GM23248 (cell line): ENCODE measurements at regions not wholly inside any gene's neighbourhood (a gene's known extent, or its start where the extent isn't known, plus 50 kb on each side); places are given as distances from the start of the nearest gene placed in this dataset.
"Not testable (repeated sequence)": the region's sequence is repeated elsewhere in the genome, so short reads cannot be mapped to it uniquely, and the experiment has no call there.

Experiments used
- EZH2 ChIP-seq: fragments of 200-600 bp; sonication (generic); IDR thresholded peaks from 2 replicates; pipeline ENCODE4 v1.6.1; 2018; ENCODE audit warnings: antibody characterized with exemption, mild to moderate bottlenecking; ENCODE audit not compliant: insufficient read depth, poor library complexity, severe bottlenecking
- EZH2phosphoT487 ChIP-seq: fragments of 200-600 bp; sonication (generic); IDR thresholded peaks from 2 replicates; pipeline ENCODE4 v1.6.1; 2018; ENCODE audit warnings: antibody characterized with exemption, moderate library complexity, mild to moderate bottlenecking, low read depth; ENCODE audit not compliant: insufficient read depth

- TF ChIP-seq EZH2, EZH2phosphoT487: not testable (repeated sequence)
These were observed 406.9 kb upstream of the NPAP1 start for GRCh38 chr15:24268536-24269165.
